ENCODE measurements at regions not wholly inside any gene's neighbourhood (a gene's known extent, or its start where the extent isn't known, plus 50 kb on each side); places are given as distances from the start of the nearest gene placed in this dataset.

DNA sequence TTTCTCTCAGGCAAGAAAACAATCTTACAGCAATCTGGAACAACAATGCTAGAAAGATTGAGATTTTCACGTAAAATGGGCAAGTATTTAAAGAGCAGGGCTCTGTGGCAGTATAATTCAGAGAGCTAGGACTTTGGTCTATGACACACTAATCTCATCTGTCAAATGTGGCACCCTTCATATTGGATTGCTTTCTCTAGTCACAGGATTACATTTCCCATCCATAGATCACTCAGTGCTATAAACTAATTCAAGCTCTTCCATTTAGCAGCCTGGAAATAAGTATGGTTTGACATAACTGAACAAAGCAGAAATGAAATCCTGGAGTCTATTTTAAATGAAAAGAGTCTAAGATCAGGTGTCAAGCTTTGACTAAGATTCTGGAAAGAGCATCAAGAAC lies 263.1 kb upstream of the TMPRSS15 start (continued):
- TF ChIP-seq SPI1 (IDR thresholded peaks at IDR 0.05; ENCODE audit: borderline replicate concordance, low read depth, low read length) (no peak), EZH2 (IDR thresholded peaks at IDR 0.05; ENCODE audit: borderline replicate concordance, low read depth, low read length) (no peak), KDM5B (IDR thresholded peaks at IDR 0.05; ENCODE audit: insufficient replicate concordance, low read depth, low read length) (no peak), KDM2B (CRISPR knock-in tag; IDR thresholded peaks at IDR 0.05) (no peak), ZNF830 (CRISPR knock-in tag; IDR thresholded peaks at IDR 0.05) (no peak), BMI1 (IDR thresholded peaks at IDR 0.05; ENCODE audit: low read length) (no peak)

GRCh38 chr21:18673789-18674188 lies 270.2 kb upstream of the TMPRSS15 start:
- Histone ChIP-seq H3K9me1 (ENCODE audit: control insufficient read depth, insufficient read depth, low read length) (no peaks in the 10 kb centered on the region), H3K4me3 (no peak overlapping the region), H3K9me3 (replicated peaks; ENCODE audit: control insufficient read depth, insufficient read depth, low read depth, low read length) (no peaks in the 10 kb centered on the region), H3K4me1 (replicated peaks in 1 of 2; ENCODE audit: control insufficient read depth in 2 of 2, insufficient read depth in 2 of 2, low read length in 2 of 2) (no peaks in the 10 kb centered on the region), H3K36me3 (ENCODE audit: control insufficient read depth, insufficient read depth, low read length) (no peaks in the 10 kb centered on the region), H3K79me2 (ENCODE audit: control insufficient read depth, insufficient read depth, low read length) (no peaks in the 10 kb centered on the region), H2AFZ (ENCODE audit: low read depth, low read length) (no peak overlapping the region), H3K27ac (ENCODE audit: extremely low read depth, low read depth, low read length) (no peak overlapping the region), H3K27me3 (ENCODE audit: control insufficient read depth in 2 of 2, insufficient read depth in 2 of 2, low read length in 2 of 2) (no peaks in the 10 kb centered on the region), H3K9ac (ENCODE audit: insufficient read depth in 1 of 2, low read depth in 2 of 2, low read length in 2 of 2) (no peak overlapping the region), H4K20me1 (replicated peaks; ENCODE audit: control insufficient read depth, insufficient read depth, low read length) (no peaks in the 10 kb centered on the region), H3K4me2 (ENCODE audit: insufficient read depth, low read length) (no peak overlapping the region)
- in situ Hi-C loops (cut with MboI), result no loop called here
- 8% methylated on average over 1 of the region's 1 CpG for WGBS (ENCODE audit: insufficient coverage, low coverage, missing lambda C conversion rate)
- ATAC-seq (no peak), FAIRE-seq (no peak), DNase-seq (ENCODE audit: extremely low read depth in 1 of 4, low spot score in 3 of 4) (no peak)
- ChIA-PET POLR2A (no interaction called here), CTCF (ENCODE audit: low intra/inter-chr PET ratio) (no interaction called here)
- intact Hi-C loops (cut with micrococcal nuclease), result no loop called here
- TF ChIP-seq CEBPB (tag; IDR thresholded peaks at IDR 0.05) (peak; percentile 79), NFIX (CRISPR knock-in tag; IDR thresholded peaks at IDR 0.05; ENCODE audit: low read depth) (no peak), CEBPG (CRISPR knock-in tag; IDR thresholded peaks at IDR 0.05) (no peak), CEBPG (tag; conservative IDR thresholded peaks at IDR 0.05 in 1 of 2, IDR thresholded peaks at IDR 0.05 in 1 of 2) (peak in 1 of 2 experiments; percentile 68; a peak in 2 of 4 replicates), MAFK (IDR thresholded peaks at IDR 0.05; ENCODE audit: low read length) (no peak), THRB (CRISPR knock-in tag; conservative IDR thresholded peaks at IDR 0.05) (no peak), ZSCAN29 (IDR thresholded peaks at IDR 0.05) (no peak), ZBED1 (IDR thresholded peaks at IDR 0.05) (no peak), TCF15 (CRISPR knock-in tag; IDR thresholded peaks at IDR 0.05) (no peak)
- BruUV-seq (replicated peaks), result no TSS peak

All from K562 (cell line).